ENCODE measurements at regions not wholly inside any gene's neighbourhood (a gene's known extent, or its start where the extent isn't known, plus 50 kb on each side); places are given as distances from the start of the nearest gene placed in this dataset.

GRCh38 chr6:50585441-50586330, 127.6 kb upstream of the TFAP2D start:
- TF ChIP-seq POLR2A (IDR thresholded peaks at IDR 0.05; ENCODE audit: low read depth) (no peak), CTCF (IDR thresholded peaks at IDR 0.05) (no peak), EP300 (IDR thresholded peaks at IDR 0.05) (no peak), POLR2AphosphoS5 (IDR thresholded peaks at IDR 0.05) (no peak)
